HuH-7 (cell line): ENCODE measurements at regions not wholly inside any gene's neighbourhood (a gene's known extent, or its start where the extent isn't known, plus 50 kb on each side); places are given as distances from the start of the nearest gene placed in this dataset.

Experiments
- DNase-seq: peaks from one replicate; pipeline ENCODE4 v3.0.0; 2011; ENCODE audit warnings: low spot score

GRCh38 chr2:105570757-105571156 is 171.9 kb upstream of the FHL2 start:
- no peak for DNase-seq

- DNase-seq, result no peak
Measured at GRCh38 chr2:105570326-105570725, 171.5 kb upstream of the FHL2 start.

- DNase-seq, result no peak
Measured at GRCh38 chr2:105569606-105570005, 170.8 kb upstream of the FHL2 start.

- DNase-seq, result no peak
Measured at GRCh38 chr2:105567996-105568494, 169.2 kb upstream of the FHL2 start.

- no peak for DNase-seq
Measured at GRCh38 chr2:105563000-105563719, 164.3 kb upstream of the FHL2 start.

- DNase-seq, result no peak
Measured at GRCh38 chr2:105561401-105561800, 162.6 kb upstream of the FHL2 start.

- DNase-seq, result no peak
Measured at GRCh38 chr2:105560157-105560556, 161.3 kb upstream of the FHL2 start.

- no peak for DNase-seq
Measured at GRCh38 chr2:105557021-105557920, 158.4 kb upstream of the FHL2 start.

GRCh38 chr2:105556366-105556765 is 157.5 kb upstream of the FHL2 start:
- no peak for DNase-seq

GRCh38 chr2:105554235-105554634 is 155.4 kb upstream of the FHL2 start:
- DNase-seq, result no peak

GRCh38 chr2:105553538-105554196 is 154.8 kb upstream of the FHL2 start:
- DNase-seq, result no peak

- DNase-seq, result no peak
Measured at GRCh38 chr2:105546628-105546974, 147.8 kb upstream of the FHL2 start.

- peak; percentile 67 for DNase-seq
Measured at GRCh38 chr2:105545730-105546627, 147.1 kb upstream of the FHL2 start.

GRCh38 chr2:105544591-105545377 is 145.9 kb upstream of the FHL2 start:
- no peak for DNase-seq

- no peak for DNase-seq
Measured at GRCh38 chr2:105541189-105542050, 142.6 kb upstream of the FHL2 start.

- DNase-seq, result no peak
Measured at GRCh38 chr2:105540642-105541041, 141.8 kb upstream of the FHL2 start.

GRCh38 chr2:105539331-105539730 is 140.5 kb upstream of the FHL2 start:
- DNase-seq, result no peak

GRCh38 chr2:105538840-105539239 is 140.0 kb upstream of the FHL2 start:
- no peak for DNase-seq

- DNase-seq, result no peak
Measured at GRCh38 chr2:105537920-105538319, 139.1 kb upstream of the FHL2 start.

- DNase-seq, result no peak
Measured at GRCh38 chr2:105537466-105537865, 138.6 kb upstream of the FHL2 start.
